ENCODE measurements at regions not wholly inside any gene's neighbourhood (a gene's known extent, or its start where the extent isn't known, plus 50 kb on each side); places are given as distances from the start of the nearest gene placed in this dataset.

DNA sequence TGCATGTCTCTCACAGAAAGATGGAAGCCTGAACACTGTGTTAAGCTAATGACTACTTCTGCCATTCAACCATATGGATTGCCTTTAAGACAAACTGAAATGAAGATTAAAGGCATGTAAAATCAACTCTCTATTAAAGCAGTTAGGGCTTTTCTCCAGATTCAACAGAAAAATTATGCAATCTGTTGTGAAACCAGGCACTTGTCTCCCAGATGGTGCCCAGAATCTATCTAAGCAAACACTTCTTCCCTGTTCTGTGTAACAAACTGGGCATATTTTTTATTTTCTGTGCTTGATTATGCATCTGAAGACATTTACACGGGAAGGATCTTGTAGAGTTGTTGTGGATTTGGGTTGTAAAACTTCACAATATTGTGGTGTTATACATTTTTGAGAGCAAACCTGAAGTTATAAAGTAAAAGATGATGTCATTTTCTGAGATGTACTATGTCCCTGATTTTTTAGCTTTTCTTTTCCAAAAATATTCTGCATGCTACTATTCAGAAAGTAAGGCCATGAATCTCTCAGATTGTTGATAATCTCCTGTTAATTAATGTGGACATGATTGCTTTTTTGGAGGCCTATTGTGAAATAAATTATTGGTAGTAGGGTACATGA, 1550.3 kb downstream of the CDH8 start:
- TF ChIP-seq, protein P1, sequence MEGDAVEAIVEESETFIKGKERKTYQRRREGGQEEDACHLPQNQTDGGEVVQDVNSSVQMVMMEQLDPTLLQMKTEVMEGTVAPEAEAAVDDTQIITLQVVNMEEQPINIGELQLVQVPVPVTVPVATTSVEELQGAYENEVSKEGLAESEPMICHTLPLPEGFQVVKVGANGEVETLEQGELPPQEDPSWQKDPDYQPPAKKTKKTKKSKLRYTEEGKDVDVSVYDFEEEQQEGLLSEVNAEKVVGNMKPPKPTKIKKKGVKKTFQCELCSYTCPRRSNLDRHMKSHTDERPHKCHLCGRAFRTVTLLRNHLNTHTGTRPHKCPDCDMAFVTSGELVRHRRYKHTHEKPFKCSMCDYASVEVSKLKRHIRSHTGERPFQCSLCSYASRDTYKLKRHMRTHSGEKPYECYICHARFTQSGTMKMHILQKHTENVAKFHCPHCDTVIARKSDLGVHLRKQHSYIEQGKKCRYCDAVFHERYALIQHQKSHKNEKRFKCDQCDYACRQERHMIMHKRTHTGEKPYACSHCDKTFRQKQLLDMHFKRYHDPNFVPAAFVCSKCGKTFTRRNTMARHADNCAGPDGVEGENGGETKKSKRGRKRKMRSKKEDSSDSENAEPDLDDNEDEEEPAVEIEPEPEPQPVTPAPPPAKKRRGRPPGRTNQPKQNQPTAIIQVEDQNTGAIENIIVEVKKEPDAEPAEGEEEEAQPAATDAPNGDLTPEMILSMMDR (conservative IDR thresholded peaks at IDR 0.05), result no peak
- TF ChIP-seq EZH2 (IDR thresholded peaks at IDR 0.05; ENCODE audit: low read depth), result no peak

Measured in PC-9 (cell line).